B cell (primary cell): ENCODE measurements at regions not wholly inside any gene's neighbourhood (a gene's known extent, or its start where the extent isn't known, plus 50 kb on each side); places are given as distances from the start of the nearest gene placed in this dataset.

Experiments used
- ATAC-seq: fragments of 200-7000 bp; cut with Tn5 transposase; one replicate; pipeline ENCODE4 v1.10.0; 2021; ENCODE audit warnings: low read depth, mild to moderate bottlenecking, moderate number of reproducible peaks, moderate library complexity
- CTCF ChIA-PET: fragments of 350-600 bp; sonication (Branson Sonifier 250); formaldehyde crosslinking; loops from one replicate; lab custom pipeline; 2021; ENCODE audit warnings: antibody characterized with exemption, inconsistent platforms; lab: Charles Lee
- POLR2A ChIA-PET: fragments of 350-600 bp; sonication (Branson Sonifier 250); formaldehyde crosslinking; loops from one replicate; lab custom pipeline; 2021; ENCODE audit warnings: antibody characterized with exemption; lab: Charles Lee
- DNase-seq: peaks from one replicate; pipeline ENCODE4 v3.0.0; 2013
- H2AFZ ChIP-seq: 2 replicates; pipeline ENCODE4 v1.6.1; 2012; ENCODE audit warnings: mild to moderate bottlenecking, low read depth, low read length; ENCODE audit not compliant: insufficient read depth, poor library complexity, severe bottlenecking
- H3K27ac ChIP-seq, 2 donors: 1 replicate in 1 of 2; 2 replicates in 1 of 2; pipeline ENCODE4 v1.5.1; 2012 to 2013; ENCODE audit warnings: low read length in 2 of 2, mild to moderate bottlenecking in 2 of 2, moderate library complexity in 1 of 2
- H3K27me3 ChIP-seq, 4 experiments: fragments of 200-600 bp in 1 of 4; sonication (generic) in 1 of 4; replicated peaks in 1 of 4; 1 replicate in 2 of 4; 2 replicates in 2 of 4; pipeline versions ENCODE4 v1.6.1 to v1.7.0; 2013 to 2016; ENCODE audit warnings: low read length in 3 of 4, mild to moderate bottlenecking in 2 of 4, mixed read lengths in 1 of 4, moderate library complexity in 1 of 4; ENCODE audit not compliant: insufficient read depth in 4 of 4, control insufficient read depth in 3 of 4; ENCODE audit errors: control extremely low read depth in 1 of 4
- H3K36me3 ChIP-seq, 2 experiments: replicated peaks in 1 of 2; 1 replicate in 1 of 2; 2 replicates in 1 of 2; pipeline versions ENCODE4 v1.6.1 to v1.7.1; 2013; ENCODE audit warnings: low read length in 1 of 2; ENCODE audit not compliant: insufficient read depth in 2 of 2, control insufficient read depth in 1 of 2; ENCODE audit errors: control extremely low read depth in 1 of 2, extremely low read depth in 1 of 2
- H3K4me1 ChIP-seq, 2 donors: fragments of 200-600 bp in 1 of 2; sonication (generic) in 1 of 2; 1 replicate in 1 of 2; 2 replicates in 1 of 2; pipeline versions ENCODE4 v1.5.1 to v1.6.1; 2013 to 2017; ENCODE audit warnings: low read length in 2 of 2; ENCODE audit not compliant: control insufficient read depth in 2 of 2, insufficient read depth in 2 of 2
- H3K4me2 ChIP-seq: replicated peaks from 2 replicates; pipeline ENCODE3; 2012; ENCODE audit warnings: mild to moderate bottlenecking, low read depth, low read length; ENCODE audit not compliant: poor library complexity, severe bottlenecking
- H3K4me3 ChIP-seq, 5 experiments: fragments of 200-600 bp in 1 of 5; sonication (generic) in 1 of 5; 1 replicate in 3 of 5; 2 replicates in 2 of 5; pipeline versions ENCODE4 v1.5.1 to v1.7.0; 2011 to 2016; ENCODE audit warnings: low read length in 4 of 5, mild to moderate bottlenecking in 4 of 5, low read depth in 2 of 5, control low read depth in 1 of 5, moderate library complexity in 1 of 5; ENCODE audit not compliant: insufficient read depth in 1 of 5; ENCODE audit errors: control extremely low read depth in 1 of 5, extremely low read depth in 1 of 5
- H3K79me2 ChIP-seq: fragments of 200-600 bp; sonication (generic); one replicate; pipeline ENCODE4 v1.6.0; 2016; ENCODE audit warnings: low read length; ENCODE audit not compliant: control insufficient read depth, insufficient read depth
- H3K9ac ChIP-seq: fragments of 200-600 bp; sonication (generic); 2 replicates; pipeline ENCODE4 v1.6.1; 2017; ENCODE audit warnings: mild to moderate bottlenecking, low read length, moderate library complexity
- H3K9me3 ChIP-seq, 3 donors: one replicate each; pipeline versions ENCODE4 v1.6.1 to v1.7.1; 2013; ENCODE audit warnings: low read length in 2 of 3; ENCODE audit not compliant: control insufficient read depth in 2 of 3, insufficient read depth in 1 of 3; ENCODE audit errors: control extremely low read depth in 1 of 3
- H4K20me1 ChIP-seq: 2 replicates; pipeline ENCODE4 v1.6.0; 2012; ENCODE audit warnings: mild to moderate bottlenecking, low read length; ENCODE audit not compliant: insufficient read depth, control insufficient read depth, poor library complexity, severe bottlenecking
- H3K27ac Mint-ChIP-seq: one replicate; pipeline ENCODE4 v1.8.0; 2021; ENCODE audit warnings: mixed read lengths
- H3K27me3 Mint-ChIP-seq: one replicate; pipeline ENCODE4 v1.8.0; 2021; ENCODE audit warnings: mixed read lengths
- H3K4me1 Mint-ChIP-seq: one replicate; pipeline ENCODE4 v1.8.0; 2021; ENCODE audit warnings: mixed read lengths
- H3K4me3 Mint-ChIP-seq: one replicate; pipeline ENCODE4 v1.8.0; 2021; ENCODE audit warnings: mixed read lengths
- H3K9me3 Mint-ChIP-seq: one replicate; pipeline ENCODE4 v1.8.0; 2022; ENCODE audit warnings: mixed read lengths; ENCODE audit not compliant: insufficient read depth
- CTCF ChIP-seq: fragments of 200-600 bp; IDR thresholded peaks from one replicate; pipeline ENCODE4 v1.8.0; 2022; ENCODE audit warnings: antibody characterized with exemption, mild to moderate bottlenecking
- EZH2 ChIP-seq: IDR thresholded peaks from 2 replicates; pipeline ENCODE4 v1.6.1; 2012; ENCODE audit warnings: borderline replicate concordance, low read depth, mild to moderate bottlenecking, moderate library complexity, low read length; ENCODE audit not compliant: insufficient read depth, poor library complexity, severe bottlenecking
- WGBS: methylation state at CpG from one replicate; pipeline ENCODE4 v1.1.5; 2013; ENCODE audit warnings: missing lambda C conversion rate; ENCODE audit not compliant: insufficient coverage; 5-methylcytosine and 5-hydroxymethylcytosine counted together
- intact Hi-C: fragments of 100-400 bp; cut with micrococcal nuclease; formaldehyde crosslinking; loops from one replicate; pipeline ENCODE4 v1.10.0; 2022

- Histone ChIP-seq H3K4me2 (no peak overlapping the region), H4K20me1 (no peaks in the 10 kb centered on the region), H3K4me1 (no peaks in the 10 kb centered on the region), H3K9ac (no peak overlapping the region), H3K27ac (no peak overlapping the region), H3K36me3 (no peaks in the 10 kb centered on the region), H3K79me2 (no peaks in the 10 kb centered on the region), H3K9me3 (no peaks in the 10 kb centered on the region), H3K27me3 (no peaks in the 10 kb centered on the region), H2AFZ (no peak overlapping the region), H3K4me3 (no peak overlapping the region)
- Mint-ChIP-seq H3K4me1 (no peaks in the 10 kb centered on the region), H3K27me3 (no peaks in the 10 kb centered on the region), H3K9me3 (no peaks in the 10 kb centered on the region), H3K4me3 (no peak overlapping the region), H3K27ac (no peak overlapping the region)
- ChIA-PET CTCF (no interaction called here), POLR2A (no interaction called here)
- ATAC-seq: no peak
- intact Hi-C loops: no loop called here
- TF ChIP-seq EZH2 (no peak), CTCF (no peak)
- no peak for DNase-seq
- WGBS: no CpG with 5 or more reads among the region's 3 CpGs
Measured at GRCh38 chr4:27830251-27830650, 969.6 kb downstream of the STIM2 start.

- POLR2A ChIA-PET: no interaction called here
- TF ChIP-seq EZH2 (no peak), CTCF (no peak)
Measured at GRCh38 chr4:27835851-27836250, 975.2 kb downstream of the STIM2 start.

More at GRCh38 chr4:27835851-27836250, 975.2 kb downstream of the STIM2 start:
- Histone ChIP-seq H4K20me1 (no peaks in the 10 kb centered on the region), H3K9ac (no peak overlapping the region), H3K4me2 (no peak overlapping the region), H2AFZ (no peak overlapping the region), H3K27me3 (no peaks in the 10 kb centered on the region), H3K79me2 (no peaks in the 10 kb centered on the region), H3K4me3 (no peak overlapping the region), H3K36me3 (no peaks in the 10 kb centered on the region), H3K4me1 (no peaks in the 10 kb centered on the region), H3K9me3 (no peaks in the 10 kb centered on the region), H3K27ac (no peak overlapping the region)
- no CpG with 5 or more reads among the region's 1 CpG for WGBS
- ATAC-seq (no peak), DNase-seq (no peak)
- H3K4me3 Mint-ChIP-seq: no peak overlapping the region
- no peaks in the 10 kb centered on the region for H3K4me1 Mint-ChIP-seq
- H3K9me3 Mint-ChIP-seq: peaks cover 4% of the 10 kb centered on the region
- intact Hi-C loops: no loop called here
- H3K27me3 Mint-ChIP-seq: no peaks in the 10 kb centered on the region
- no peak overlapping the region for H3K27ac Mint-ChIP-seq
- CTCF ChIA-PET: no interaction called here
